SH-SY5Y (cell line): ENCODE measurements at regions not wholly inside any gene's neighbourhood (a gene's known extent, or its start where the extent isn't known, plus 50 kb on each side); places are given as distances from the start of the nearest gene placed in this dataset.

Experiments
- GATA2 ChIP-seq: IDR thresholded peaks from 2 replicates; pipeline ENCODE4 v1.6.1; 2011; ENCODE audit warnings: mild to moderate bottlenecking, low read depth, low read length
- GATA3 ChIP-seq: IDR thresholded peaks from 2 replicates; pipeline ENCODE4 v1.6.1; 2011; ENCODE audit warnings: low read depth, mild to moderate bottlenecking, low read length, moderate library complexity

GRCh38 chr21:18155508-18156193 is 89.0 kb upstream of the CHODL start:
- TF ChIP-seq GATA2, result no peak
- no peak for TF ChIP-seq GATA3
